Activated CD4-positive, alpha-beta T cell treated with anti-CD3 and anti-CD28 coated beads, Interleukin-2, Interleukin-6, amounts not matched to agents 100 ng/mL and 50 ng/mL, durations not matched to agents 16 hours and 8 hours (primary cell): ENCODE measurements at regions not wholly inside any gene's neighbourhood (a gene's known extent, or its start where the extent isn't known, plus 50 kb on each side); places are given as distances from the start of the nearest gene placed in this dataset.

ENCODE experiments used
- DNase-seq: peaks from one replicate; pipeline ENCODE4 v3.0.0-alpha.2; 2020

DNA sequence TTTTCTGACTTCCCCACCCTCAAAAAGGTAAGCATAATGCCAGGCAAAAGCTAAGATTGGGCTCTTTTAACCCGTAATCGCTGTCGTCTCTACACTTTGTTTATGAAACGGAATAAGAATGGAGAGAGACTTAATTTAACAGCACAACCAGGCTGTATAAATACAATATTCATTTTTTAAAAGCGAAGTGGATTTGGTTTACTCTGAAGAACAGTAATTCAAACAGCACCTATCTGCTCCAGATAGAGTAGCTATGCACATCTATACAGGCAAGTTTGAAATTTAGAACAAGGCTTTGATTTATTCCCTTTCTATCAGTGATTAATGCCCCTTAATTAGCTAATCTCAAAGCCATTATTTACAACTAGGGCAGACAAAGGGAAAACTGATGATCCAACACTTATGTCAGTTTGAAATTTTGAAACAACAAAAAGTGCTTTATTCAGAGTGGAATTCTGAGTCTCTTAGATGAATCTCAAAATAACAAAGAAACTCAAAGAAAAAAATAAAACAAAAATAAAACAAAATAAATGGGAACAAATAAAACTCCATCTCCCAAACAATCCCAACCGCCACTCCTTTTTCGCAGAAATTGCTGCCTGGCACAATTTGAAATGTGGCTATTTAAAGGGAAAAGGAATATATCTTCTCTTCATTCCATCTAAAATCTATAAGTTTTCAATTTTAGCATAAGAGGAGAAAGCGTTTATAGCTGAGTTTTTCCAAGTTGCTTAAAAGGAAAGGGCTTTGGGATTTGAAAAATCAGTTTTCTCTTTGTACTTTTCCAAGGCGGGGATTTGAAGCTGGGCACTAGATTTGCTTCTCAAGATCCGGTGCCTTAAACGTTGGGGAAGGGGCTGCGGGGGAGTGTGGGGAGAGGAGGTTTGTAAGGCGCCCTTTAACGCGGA lies 298.6 kb downstream of the PARP8 start:
- DNase-seq, result no peak

DNA sequence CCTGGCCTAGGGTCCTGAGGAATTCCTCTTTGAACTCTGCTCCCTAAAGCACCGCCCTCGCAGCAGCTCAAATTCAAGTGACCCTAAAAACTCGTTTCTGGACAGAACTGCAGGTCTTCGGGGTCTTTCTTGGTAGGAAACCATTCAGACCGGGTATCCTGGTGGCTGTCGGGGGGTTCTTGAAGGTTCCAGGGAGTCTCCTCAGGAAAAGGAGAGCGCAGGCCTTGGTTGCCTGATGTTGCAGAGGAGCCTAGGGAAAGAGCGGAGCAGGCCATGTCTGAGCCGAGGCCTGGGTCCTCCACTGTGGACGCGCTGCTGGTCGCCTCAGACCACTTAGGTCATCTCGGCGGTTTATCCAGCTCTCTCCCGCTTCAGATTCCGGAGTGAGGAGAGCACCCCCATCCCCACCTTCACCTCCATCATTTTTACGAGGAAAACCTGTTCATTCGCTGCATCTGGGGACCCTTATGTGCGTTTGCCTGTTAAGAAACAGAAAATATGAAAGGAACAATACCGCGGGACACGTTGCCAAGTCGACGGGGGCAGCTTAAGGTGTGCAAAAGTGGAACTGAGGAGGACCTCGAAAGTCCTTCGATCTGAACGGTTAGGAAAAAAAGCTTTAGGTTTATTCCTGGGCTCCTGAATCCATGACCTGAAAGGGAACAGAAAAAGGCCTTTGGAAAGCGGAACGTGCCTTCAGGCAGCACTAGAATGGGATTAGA lies 299.4 kb downstream of the PARP8 start:
- no peak for DNase-seq

DNA sequence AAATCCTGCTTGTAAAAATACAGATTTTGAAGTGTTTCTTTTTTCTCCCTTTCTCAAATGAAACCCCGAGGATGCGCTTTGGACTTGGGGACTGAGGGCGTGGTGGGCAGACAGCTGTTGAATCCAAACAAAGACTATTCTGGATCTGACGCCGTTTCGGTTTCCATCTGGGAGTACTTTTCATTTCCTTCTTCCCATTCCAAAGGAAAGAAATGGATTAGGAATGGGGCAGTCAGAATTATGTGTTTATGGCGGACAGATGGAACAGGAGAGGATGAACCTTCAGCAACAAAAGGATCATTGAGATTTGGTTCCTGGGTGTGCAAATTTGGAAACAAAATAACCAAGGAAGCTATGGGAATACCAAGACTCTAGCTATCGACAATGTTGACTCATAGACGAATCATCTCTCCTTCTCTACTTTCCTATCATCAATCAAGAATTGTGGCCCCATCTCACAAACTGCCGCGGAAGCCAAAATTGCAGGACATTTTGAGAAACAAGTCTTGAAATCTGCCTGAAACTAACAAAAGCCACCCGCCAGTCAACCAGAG lies 300.6 kb downstream of the PARP8 start:
- no peak for DNase-seq

DNA sequence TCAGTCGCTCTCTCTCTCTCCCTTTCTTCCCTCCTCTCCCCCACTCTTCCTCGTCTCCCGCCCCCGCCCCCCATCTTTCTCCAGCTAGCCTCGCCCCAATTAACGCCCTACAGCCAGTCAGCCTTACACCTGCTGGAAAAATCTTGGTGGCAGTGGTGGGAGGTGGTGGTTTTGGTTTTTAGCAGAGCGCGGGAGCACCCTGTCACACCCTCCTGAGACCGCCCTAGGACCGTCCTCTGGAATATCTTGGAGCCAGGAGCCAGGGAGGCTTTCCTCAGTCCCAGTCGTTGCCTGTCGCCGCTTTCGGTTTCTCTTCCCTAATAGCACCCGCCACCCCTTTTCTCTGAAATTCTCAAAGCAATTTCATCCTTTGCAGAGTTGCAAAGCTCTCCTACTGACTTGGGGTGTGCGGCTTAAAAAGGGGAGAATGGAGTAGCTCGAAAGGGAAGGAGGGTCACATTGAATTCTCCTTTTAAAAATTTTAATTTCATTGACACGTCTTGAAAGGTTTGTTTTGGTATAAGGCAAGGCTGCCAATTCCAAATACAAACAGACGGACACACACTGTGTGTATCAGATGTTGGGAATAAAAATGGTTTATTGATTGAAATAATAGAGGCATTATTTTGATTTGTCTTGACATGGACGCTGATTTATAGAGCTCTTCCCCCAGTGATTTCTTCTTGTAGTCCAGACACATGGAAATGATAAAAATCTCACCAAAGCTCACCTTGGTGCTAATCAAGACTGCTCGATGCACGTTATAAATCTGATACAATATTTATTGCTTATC lies 301.3 kb downstream of the PARP8 start:
- no peak for DNase-seq

DNA sequence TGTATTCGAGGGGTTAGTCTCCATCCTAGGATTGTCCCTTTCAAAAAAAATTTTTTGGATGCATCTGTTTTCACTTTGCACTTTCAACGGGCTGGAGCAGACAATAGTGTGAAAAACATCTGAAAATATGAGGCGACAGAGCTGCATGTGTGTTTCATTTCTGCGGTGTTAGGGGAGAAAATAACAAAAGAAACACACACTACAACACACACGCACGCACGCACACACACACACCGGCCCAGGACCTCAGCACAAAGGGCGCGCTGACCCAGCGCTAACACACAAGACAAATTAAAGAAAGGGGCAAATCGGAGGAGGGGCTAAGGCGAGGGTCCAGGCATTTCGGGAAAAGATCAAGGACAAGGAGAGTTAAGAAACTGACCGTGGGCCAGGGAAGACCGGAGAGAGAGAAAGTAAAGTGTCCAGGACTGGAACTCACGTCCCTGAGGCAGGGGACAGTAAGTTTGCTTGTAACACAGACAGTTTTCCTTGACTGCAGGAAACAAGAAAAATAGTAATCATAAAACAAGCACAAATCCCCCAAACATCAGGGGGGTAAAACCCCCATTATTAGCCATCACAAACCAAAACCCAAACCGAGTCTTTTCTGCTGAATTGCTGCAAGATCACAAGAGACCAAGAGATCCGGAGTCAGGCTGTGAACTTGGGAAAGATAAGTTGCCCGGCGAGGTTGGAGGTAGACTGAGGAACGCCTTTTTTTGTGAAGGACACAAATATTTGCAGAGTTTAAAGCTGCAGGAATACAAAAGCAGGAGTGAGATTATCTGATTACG lies 302.1 kb downstream of the PARP8 start:
- DNase-seq, result no peak

DNA sequence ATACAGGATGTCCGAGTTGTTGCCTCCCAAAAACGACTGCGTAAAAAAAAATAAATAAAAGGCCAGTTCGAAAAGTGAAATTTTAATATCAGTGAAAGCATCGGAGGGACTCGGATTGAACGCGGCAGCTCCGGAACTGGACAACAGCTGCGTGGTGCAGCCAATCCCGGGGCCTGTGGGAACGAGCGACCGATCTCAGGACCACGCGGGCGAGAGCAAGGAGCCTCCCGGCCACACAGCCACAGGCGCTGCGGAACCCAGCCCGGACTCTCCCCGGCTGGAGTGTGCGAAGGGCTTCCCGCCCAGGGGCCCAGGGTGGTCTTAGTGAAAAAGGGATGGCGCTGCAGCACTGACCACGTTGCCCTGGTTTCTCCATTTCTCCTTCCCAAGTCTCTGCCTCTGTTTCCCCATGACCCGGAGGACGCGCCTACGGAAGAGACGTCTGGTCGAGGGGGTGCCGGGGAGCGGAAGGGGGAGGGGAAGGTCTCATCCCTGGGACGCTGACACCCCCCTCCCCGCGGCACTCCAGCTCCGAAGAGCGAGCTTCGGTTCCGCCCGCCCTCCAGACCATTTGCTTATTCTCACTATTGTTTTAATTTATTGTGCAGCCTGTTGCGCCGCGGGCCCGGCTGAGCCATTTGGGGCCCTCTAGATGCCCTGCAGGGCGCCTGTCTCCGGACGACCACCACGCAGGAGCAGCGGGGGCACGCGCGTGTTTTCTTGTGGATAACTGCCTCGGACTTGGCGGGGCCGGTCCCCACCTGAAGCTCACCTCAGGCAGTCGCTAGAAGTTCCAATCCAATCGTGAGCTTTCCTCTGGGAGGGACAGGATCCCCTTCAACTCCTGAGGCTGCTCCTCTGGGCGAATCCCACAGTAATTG lies 303.0 kb downstream of the PARP8 start:
- DNase-seq, result no peak

DNA sequence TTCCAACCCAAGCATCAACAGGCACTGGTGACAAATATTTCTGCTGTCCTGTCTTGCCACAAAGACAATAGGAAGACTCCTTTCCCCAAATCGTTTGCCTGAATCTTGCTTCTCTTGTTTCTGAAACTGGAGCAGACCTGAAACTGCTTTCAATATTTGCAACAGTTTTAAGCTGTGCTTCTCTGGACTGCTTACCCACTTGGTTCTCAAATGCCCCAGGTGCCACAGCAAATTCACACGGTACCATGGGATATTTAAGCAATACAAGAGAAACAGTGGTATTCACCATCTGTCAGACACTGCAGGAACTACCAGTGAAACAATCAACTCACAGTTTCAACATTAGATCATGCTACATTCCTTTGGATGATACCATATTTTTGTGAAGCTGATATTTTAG lies 309.4 kb downstream of the PARP8 start:
- no peak for DNase-seq

DNA sequence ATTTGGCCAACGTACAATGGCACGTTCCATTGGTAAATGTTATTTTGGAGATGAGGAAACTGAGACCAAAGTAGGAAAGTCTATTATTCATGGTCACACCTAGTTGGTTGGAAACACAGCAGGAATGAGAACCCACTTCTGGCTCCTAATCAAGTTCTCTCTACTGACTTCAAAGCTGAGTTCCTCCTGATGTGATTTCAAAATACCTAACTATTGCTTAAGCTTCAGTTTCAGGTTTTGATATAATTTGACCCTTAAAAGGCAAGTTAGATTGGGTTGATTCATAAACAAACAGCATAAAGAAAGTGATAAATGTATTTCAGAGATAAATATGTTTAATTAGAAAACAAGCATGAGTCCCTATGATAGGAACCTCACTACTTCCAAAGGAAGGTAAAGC lies 312.5 kb downstream of the PARP8 start:
- no peak for DNase-seq

DNA sequence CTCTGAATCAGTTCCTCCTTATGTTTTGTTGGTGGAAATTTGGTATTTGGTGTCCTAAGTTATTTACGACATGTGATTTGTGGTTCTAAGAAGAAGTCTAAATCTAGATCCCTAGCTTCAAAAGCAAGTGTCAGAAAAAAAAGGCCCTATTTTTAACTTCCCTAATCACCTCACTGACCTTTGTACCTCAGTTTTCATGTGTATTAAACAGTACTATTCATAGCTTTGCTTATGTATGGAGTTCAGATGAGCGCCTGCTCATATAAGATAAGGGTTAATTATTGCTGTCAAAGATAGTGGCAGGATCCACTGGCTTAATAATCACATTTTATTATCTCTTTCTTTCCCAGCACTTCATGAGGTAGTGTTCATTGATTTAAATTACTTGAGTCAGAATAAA lies 318.2 kb downstream of the PARP8 start:
- DNase-seq, result no peak

DNA sequence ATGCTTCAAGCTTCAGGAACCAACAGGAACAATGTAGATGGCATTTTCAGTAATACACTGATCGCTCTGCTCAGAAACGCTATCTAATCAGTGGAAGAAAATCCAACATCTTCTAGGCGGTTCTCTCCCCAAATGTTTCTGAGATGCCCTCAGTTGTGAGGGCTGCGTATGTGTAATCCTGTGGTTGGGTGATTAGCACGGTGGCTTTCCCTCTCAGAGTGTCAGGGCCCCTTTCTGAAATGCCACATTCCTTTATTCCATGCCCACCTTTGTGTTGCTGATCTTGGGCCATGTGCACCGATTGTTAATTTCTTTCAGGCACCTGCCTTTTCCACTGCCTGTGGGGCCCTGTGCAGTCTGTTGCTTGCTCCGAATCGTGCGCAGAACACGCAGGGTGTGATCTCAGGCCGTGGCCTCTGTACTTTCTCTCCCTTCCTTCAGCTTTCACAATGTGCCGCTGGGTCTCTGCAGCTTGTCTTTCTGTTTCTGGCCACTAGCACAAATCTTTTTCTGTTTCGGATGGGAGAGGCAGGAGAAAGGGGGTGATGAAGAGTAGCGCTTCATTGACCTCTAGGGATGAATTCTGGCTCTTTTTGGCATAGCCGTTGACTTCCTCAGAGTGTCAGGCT lies 324.0 kb downstream of the PARP8 start:
- no peak for DNase-seq

DNA sequence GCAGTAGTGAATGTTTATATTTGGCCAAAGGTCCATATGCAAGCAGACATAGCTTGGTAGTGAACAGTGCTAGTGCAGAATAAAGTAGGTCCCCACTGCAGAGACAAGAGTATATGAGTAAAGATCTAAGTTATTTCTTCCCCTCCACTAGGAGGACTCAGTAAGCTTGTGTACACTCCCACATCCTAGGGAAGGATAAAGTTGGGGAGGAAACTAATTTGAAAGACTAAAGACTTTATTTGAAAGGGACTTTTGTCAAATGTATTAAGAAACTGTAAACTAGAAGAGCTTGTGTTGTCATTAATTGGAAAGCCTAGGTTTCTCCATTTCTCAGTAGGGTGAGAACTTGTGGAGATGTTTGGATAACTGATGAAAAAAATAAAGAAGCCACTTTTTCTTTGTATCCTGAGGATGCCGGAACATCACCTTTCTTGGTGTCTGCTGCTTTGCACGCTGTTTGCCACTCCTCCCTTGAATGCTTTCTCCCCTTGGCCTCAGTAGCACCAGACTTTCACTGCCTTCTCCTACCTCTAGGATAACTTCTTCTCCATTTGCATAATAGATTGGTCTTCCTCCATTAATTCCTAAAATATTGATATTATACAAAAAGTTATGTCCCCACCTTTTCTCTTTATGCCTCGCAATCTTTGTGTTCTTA lies 329.0 kb downstream of the PARP8 start:
- no peak for DNase-seq

DNA sequence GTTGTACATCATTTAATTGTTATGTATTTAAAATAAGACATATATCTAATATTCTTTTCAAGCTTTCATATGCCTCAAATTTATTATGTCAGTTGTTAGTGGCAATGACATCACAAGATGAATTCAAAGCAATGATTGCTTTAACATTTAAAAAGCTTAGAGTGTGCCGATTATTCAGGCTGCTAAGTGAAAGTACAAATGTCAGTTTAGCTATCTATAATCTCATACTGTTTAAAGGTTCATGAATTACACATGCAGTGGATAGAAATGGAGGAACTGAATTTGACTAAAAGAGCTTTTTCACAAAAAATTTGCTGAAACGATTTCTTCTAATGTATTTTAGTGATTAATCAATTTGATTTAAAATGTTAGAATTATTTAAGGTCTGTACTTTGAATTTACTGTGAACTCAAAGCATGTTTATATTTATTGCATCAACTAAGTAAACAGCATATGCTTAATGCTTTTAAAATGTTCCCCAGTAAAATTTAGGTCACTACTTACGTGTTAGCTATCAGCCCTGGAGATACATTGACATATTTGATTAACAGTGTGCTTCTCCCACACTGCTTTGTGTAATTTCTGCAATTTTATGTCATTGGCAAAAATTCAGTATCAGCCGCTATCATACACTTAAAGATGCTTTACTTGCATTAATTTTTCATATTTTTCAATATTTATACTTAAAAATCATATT lies 334.9 kb downstream of the PARP8 start:
- DNase-seq, result no peak

DNA sequence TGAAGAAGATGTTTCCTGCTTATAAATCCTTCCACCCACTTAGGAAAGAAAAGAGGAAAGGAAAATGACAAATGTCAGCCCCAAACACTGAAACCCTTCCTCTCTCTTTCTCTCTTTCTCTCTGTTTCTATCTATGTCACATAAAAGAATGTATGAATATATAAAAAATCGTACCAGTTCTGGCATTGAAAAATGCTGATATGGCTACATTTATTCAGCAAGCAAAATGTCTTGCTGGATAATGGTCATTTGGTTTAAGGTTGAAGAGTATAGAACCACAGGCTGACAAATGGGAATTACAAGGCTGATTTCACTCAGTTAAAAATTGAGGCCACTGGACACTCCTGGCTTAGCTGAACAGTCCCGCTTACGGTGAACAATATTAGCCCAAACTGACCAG lies 335.9 kb downstream of the PARP8 start:
- DNase-seq, result no peak

DNA sequence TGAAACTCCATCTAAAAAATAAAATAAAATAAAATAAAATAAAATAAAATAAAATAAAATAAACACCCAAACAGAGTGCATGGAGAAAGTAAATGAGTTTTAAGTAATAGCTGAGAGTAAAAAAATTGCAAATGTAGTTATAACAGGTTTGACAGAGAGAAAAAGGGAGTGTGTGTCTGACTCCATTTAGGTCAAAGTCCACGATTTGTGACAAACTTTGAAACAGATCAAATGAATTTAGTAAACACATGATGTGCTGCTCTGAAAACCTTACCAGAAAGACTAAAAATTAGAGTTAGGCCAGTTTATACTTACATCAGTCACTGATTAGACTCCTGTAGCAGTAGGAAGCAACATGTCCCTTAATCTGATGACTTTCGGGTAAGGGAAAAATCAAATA lies 346.6 kb downstream of the PARP8 start:
- no peak for DNase-seq

DNA sequence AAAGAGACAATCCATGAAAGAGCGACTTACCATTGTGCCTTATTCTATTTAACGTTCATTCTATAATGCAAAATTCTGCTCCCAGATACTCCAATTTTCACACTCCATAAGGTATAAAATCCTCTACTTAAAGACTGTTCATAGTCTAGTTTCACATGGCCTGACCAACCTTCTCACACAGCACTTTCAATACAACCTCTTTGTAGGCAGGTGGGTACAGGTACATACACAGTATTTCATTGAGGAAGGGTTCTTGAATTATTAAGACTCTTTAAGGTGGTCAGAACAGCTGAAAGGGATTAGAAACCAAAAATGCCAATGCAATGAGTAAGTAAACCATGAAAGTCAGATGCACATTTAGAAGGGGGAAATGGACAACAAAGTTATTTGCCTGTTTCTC lies 352.0 kb downstream of the PARP8 start:
- DNase-seq, result no peak

DNA sequence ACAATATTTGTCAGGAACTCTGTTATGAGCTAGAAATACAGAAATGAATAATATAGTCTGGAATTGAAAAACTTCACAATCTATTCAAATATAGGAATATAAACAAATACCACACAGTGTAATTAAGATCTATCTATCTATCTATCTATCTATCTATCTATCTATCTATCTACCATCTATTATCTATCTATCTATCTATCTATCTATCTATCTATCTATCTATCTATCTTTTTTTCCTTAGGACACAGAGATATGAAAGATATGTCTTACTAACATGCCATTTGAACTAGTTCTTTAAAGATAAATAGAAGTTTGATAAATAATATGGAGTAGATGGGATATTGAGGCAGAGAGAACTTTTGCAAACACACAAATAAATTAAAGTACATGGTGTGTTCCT lies 357.8 kb downstream of the PARP8 start:
- DNase-seq, result no peak

DNA sequence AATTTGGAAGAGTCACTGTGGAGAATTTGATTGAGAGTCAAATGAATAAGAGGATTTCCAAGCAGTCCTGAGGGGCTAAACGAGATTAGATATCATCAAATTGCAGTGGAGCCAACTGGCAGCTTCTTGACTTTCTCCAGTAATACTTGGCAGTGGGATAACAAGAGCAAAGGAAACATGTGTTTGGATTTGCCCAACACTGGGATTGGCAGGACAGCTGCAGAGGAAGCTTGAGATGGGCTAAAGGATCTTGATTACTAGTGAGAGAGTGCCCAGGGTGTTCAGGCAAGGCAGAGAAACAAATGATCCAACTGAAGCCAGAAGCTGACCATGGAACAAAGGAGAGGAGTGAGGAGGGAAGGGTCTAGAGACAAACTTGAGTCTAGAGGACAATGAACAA lies 356.0 kb upstream of the ISL1 start:
- DNase-seq, result no peak

DNA sequence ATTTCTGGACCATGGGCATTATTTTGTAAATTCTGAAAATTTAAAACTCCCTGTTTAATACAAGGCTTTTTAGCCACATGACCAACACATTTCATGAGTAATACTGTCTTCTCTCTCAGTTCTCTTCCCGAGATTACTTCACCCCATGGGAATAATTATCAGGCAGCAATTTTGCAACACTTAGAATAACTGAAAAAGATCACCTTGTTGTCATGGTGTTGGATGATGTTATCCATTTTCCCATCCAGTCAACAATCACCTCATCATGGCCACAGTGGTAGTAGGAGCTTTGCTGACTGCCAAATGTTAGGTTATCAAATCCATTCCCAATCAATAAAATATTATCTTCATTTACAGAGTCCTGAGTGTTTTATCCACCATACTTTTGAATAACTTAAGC lies 354.9 kb upstream of the ISL1 start:
- no peak for DNase-seq

DNA sequence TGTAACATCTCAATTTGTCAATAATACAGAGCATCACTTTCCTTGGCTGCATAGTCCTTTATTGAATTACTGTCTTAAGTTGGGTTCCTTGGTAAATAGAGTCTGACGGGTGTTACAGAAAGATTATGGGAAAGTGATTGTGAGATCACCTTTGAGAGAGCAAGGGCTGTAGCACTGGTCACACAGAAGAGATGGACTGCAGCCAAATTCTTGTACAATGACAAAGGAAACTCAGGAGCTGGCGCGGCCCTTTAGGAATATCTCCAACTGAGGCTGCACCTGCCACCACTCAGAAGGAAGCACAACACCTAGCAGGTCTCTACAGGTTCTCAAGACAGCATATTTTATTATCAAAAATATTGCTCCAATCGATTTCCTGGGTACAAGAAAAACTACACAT lies 350.0 kb upstream of the ISL1 start:
- no peak for DNase-seq
